NOMO-1 treated with DMSO at 0.1 percent for 48 hours (cell line): ENCODE measurements at regions not wholly inside any gene's neighbourhood (a gene's known extent, or its start where the extent isn't known, plus 50 kb on each side); places are given as distances from the start of the nearest gene placed in this dataset.

Source experiments
- DNase-seq: peaks from one replicate; lab custom pipeline; 2025; ENCODE audit not compliant: unreplicated experiment; lab: John Stamatoyannopoulos, UW

- no peak for DNase-seq
Observed at GRCh38 chr12:65596514-65597091, 227.7 kb upstream of the HMGA2 start.

- no peak for DNase-seq
Observed at GRCh38 chr12:65597527-65597926, 226.8 kb upstream of the HMGA2 start.

GRCh38 chr12:65598688-65599087 lies 225.6 kb upstream of the HMGA2 start:
- no peak for DNase-seq

- no peak for DNase-seq
Observed at GRCh38 chr12:65602253-65602609, 222.1 kb upstream of the HMGA2 start.

GRCh38 chr12:65602610-65603295 lies 221.5 kb upstream of the HMGA2 start:
- DNase-seq, result peak; percentile 46

GRCh38 chr12:65603438-65604351 lies 220.6 kb upstream of the HMGA2 start:
- no peak for DNase-seq

GRCh38 chr12:65605019-65605418 lies 219.3 kb upstream of the HMGA2 start:
- DNase-seq, result no peak

- DNase-seq, result no peak
Observed at GRCh38 chr12:65606008-65606766, 218.1 kb upstream of the HMGA2 start.

- no peak for DNase-seq
Observed at GRCh38 chr12:65607401-65607841, 216.9 kb upstream of the HMGA2 start.

GRCh38 chr12:65608319-65608916 lies 215.9 kb upstream of the HMGA2 start:
- no peak for DNase-seq

GRCh38 chr12:65609359-65609771 lies 214.9 kb upstream of the HMGA2 start:
- no peak for DNase-seq

GRCh38 chr12:65611396-65611795 lies 212.9 kb upstream of the HMGA2 start:
- no peak for DNase-seq

- DNase-seq, result no peak
Observed at GRCh38 chr12:65612440-65612839, 211.8 kb upstream of the HMGA2 start.

- DNase-seq, result no peak
Observed at GRCh38 chr12:65613692-65614091, 210.6 kb upstream of the HMGA2 start.

- DNase-seq, result peak; percentile 23
Observed at GRCh38 chr12:65614259-65614889, 209.9 kb upstream of the HMGA2 start.

GRCh38 chr12:65615118-65615517 lies 209.2 kb upstream of the HMGA2 start:
- DNase-seq, result no peak

- no peak for DNase-seq
Observed at GRCh38 chr12:65616022-65616421, 208.3 kb upstream of the HMGA2 start.

- no peak for DNase-seq
Observed at GRCh38 chr12:65618588-65618987, 205.7 kb upstream of the HMGA2 start.

- no peak for DNase-seq
Observed at GRCh38 chr12:65619018-65619417, 205.3 kb upstream of the HMGA2 start.

GRCh38 chr12:65620046-65620445 lies 204.2 kb upstream of the HMGA2 start:
- no peak for DNase-seq
